ENCODE measurements at regions not wholly inside any gene's neighbourhood (a gene's known extent, or its start where the extent isn't known, plus 50 kb on each side); places are given as distances from the start of the nearest gene placed in this dataset.
A peak's percentile ranks its signal among the peaks of the same experiment; 100 is the strongest.
"Not testable (repeated sequence)": the region's sequence is repeated elsewhere in the genome, so short reads cannot be mapped to it uniquely, and the experiment has no call there.

DNA sequence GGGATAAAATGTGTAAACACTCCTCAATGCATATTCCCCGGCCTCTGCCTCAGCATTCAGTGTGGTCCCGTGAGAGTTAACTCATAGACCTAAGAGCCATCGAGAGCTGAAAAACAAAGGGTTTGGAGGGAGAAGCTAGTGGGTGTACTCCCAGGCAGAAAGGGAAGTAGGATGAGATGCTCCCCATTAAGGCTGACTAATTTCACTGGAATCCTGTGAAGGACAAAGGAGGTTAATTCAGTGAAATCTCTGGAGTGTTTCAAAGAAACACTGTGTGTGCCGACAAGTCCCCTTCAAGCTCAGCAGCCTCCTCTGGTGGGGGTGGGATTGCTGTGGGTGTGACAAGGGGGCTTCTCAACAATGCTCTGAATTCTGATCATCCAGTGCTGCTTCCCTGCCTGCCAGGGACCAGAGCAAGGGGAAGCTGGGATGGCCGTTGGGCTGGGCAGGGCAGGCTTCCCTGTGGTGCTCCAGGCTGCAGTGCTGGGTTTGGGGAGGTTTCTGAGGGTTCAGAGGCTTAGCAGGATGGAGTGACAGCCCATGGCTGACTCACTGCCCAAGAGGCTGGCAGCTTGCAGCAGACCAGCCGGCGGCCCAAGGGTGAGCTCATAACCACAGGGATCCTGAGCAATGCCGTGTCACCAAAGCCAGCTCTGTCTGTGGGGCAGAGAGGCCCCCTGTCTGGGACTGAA, 61.4 kb upstream of the BMAL1 start:
- TF ChIP-seq, protein P1, sequence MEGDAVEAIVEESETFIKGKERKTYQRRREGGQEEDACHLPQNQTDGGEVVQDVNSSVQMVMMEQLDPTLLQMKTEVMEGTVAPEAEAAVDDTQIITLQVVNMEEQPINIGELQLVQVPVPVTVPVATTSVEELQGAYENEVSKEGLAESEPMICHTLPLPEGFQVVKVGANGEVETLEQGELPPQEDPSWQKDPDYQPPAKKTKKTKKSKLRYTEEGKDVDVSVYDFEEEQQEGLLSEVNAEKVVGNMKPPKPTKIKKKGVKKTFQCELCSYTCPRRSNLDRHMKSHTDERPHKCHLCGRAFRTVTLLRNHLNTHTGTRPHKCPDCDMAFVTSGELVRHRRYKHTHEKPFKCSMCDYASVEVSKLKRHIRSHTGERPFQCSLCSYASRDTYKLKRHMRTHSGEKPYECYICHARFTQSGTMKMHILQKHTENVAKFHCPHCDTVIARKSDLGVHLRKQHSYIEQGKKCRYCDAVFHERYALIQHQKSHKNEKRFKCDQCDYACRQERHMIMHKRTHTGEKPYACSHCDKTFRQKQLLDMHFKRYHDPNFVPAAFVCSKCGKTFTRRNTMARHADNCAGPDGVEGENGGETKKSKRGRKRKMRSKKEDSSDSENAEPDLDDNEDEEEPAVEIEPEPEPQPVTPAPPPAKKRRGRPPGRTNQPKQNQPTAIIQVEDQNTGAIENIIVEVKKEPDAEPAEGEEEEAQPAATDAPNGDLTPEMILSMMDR (IDR thresholded peaks at IDR 0.05): no peak
- H3K9me3 ChIP-seq: no peaks in the 10 kb centered on the region
- no peaks in the 10 kb centered on the region for H3K36me3 ChIP-seq
- H3K4me1 ChIP-seq: peaks cover 0 to 6% (median 0%) of the 10 kb centered on the region in 4 donors
- H3K27me3 ChIP-seq: no peaks in the 10 kb centered on the region
- peak in 1 of 2 donors; percentile 70 for DNase-seq
- H3K27ac ChIP-seq: no peak overlapping the region
- intact Hi-C loops (cut with DNase I; ENCODE audit: low total_unique reads): no loop called here
- H3K4me3 ChIP-seq: no peak overlapping the region

GRCh38 chr11:13216711-13217075, 60.9 kb upstream of the BMAL1 start:
- no peaks in the 10 kb centered on the region for H3K36me3 ChIP-seq
- intact Hi-C loops (cut with DNase I; ENCODE audit: low total_unique reads): no loop called here
- no peaks in the 10 kb centered on the region for H3K27me3 ChIP-seq
- H3K4me3 ChIP-seq: no peak overlapping the region
- H3K27ac ChIP-seq: no peak overlapping the region
- TF ChIP-seq, protein P1 (IDR thresholded peaks at IDR 0.05): no peak
- no peak for DNase-seq
- peaks cover 0 to 6% (median 0%) of the 10 kb centered on the region in 4 donors for H3K4me1 ChIP-seq
- no peaks in the 10 kb centered on the region for H3K9me3 ChIP-seq

- H3K4me3 ChIP-seq; H3K4me1 ChIP-seq; H3K27me3 ChIP-seq; H3K9me3 ChIP-seq; intact Hi-C loops (cut with DNase I; ENCODE audit: low total_unique reads); H3K27ac ChIP-seq; DNase-seq; H3K36me3 ChIP-seq: not testable (repeated sequence)
Measured at GRCh38 chr11:13218685-13219084, 58.9 kb upstream of the BMAL1 start.

GRCh38 chr11:13220148-13220547, 57.4 kb upstream of the BMAL1 start:
- intact Hi-C loops (cut with DNase I; ENCODE audit: low total_unique reads): no loop called here
- H3K4me1 ChIP-seq: peaks cover 0 to 6% (median 0%) of the 10 kb centered on the region in 4 donors
- no peak for DNase-seq
- TF ChIP-seq, protein P1 (IDR thresholded peaks at IDR 0.05): no peak
- H3K27me3 ChIP-seq: no peaks in the 10 kb centered on the region
- H3K4me3 ChIP-seq: no peak overlapping the region
- no peaks in the 10 kb centered on the region for H3K9me3 ChIP-seq
- no peak overlapping the region for H3K27ac ChIP-seq
- no peaks in the 10 kb centered on the region for H3K36me3 ChIP-seq

- no peaks in the 10 kb centered on the region for H3K9me3 ChIP-seq
- no peak for DNase-seq
- H3K27ac ChIP-seq: no peak overlapping the region
- no peaks in the 10 kb centered on the region for H3K36me3 ChIP-seq
- intact Hi-C loops (cut with DNase I; ENCODE audit: low total_unique reads): no loop called here
- no peak overlapping the region for H3K4me3 ChIP-seq
- no peaks in the 10 kb centered on the region for H3K27me3 ChIP-seq
- no peaks in the 10 kb centered on the region for H3K4me1 ChIP-seq
- TF ChIP-seq, protein P1 (IDR thresholded peaks at IDR 0.05): no peak
Measured at GRCh38 chr11:13221722-13222121, 55.9 kb upstream of the BMAL1 start.

- no peak overlapping the region for H3K4me3 ChIP-seq
- no peaks in the 10 kb centered on the region for H3K4me1 ChIP-seq
- no peaks in the 10 kb centered on the region for H3K9me3 ChIP-seq
- intact Hi-C loops (cut with DNase I; ENCODE audit: low total_unique reads): no loop called here
- H3K27me3 ChIP-seq: no peaks in the 10 kb centered on the region
- DNase-seq: no peak
- no peak overlapping the region for H3K27ac ChIP-seq
- TF ChIP-seq, protein P1 (IDR thresholded peaks at IDR 0.05): no peak
- no peaks in the 10 kb centered on the region for H3K36me3 ChIP-seq
Measured at GRCh38 chr11:13222285-13222684, 55.3 kb upstream of the BMAL1 start.
